ENCODE measurements at regions not wholly inside any gene's neighbourhood (a gene's known extent, or its start where the extent isn't known, plus 50 kb on each side); places are given as distances from the start of the nearest gene placed in this dataset.

DNA sequence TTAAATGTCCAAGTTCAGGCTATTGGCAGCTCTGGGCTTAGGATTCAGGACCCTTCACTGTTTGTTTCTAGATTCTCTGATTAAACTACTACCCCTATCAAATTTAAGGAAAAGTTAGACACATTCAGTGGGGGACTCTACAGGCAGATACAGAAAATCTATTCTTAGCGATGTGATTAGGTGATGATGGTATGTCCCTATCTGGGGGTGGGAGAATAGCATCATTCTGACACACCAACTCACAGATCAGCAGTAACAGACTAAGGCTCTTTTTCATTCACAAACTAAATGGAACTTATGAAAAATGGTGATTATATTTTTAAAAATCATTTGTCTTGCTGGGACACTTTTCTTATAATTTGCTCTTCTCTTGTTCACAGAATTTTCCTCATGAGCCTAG, 232.9 kb upstream of the CDH2 start:
- no peak for DNase-seq

DNA sequence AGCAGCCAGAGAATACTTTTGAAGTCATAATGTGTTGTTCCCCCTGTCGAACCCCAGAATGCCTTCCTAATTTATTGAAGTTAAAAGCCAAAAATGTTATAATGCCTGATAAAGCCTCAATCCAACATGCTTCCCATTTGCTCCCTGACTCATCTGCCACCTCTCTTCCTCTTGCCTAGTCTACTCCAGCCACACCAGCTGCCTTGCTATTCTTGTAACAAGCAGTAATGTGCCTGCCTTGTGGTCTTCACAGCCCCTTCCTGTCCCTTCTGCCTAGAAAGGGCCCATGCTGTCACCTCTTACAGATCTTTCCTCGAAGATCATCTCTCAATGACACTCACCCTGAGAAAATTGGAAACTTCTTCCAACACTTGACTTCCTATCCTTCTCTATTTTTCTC, 231.6 kb upstream of the CDH2 start:
- no peak for DNase-seq

DNA sequence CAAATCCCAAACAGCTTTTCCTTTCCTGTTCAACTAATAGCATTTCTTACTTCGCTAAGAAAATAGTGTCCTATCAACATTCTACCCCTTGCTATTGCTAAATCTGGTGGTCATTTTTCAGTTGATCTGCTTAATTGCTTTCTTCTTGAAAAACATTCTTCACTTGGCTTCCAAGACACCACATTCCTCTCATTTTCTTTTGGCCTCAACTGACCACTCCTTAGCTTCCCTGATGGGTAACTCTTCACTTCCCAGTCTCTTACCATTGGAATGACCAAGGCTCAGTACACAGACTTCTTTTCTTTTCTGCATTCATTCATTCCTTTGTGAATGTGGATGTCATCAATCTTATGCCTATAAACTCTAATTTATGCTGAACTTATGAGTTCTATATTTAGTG, 230.8 kb upstream of the CDH2 start:
- no peak for DNase-seq

DNA sequence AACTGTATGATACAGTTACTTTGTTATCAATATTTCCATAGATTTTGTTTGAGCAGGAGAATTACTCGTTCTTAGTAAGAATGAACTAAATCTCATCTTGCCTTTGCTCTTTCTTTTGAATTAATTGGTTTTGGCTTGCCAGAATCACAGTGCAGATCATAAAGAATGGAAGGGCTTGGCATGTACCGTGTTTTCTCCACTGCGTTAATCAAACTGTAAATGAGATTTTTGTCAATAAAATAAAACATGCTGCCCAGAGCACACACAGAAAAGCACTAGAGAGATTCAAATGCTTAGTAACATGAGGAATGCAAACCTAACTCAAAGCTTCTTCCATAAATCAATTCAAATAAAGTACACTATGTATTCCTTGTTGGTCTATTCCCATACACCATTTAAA, 229.6 kb upstream of the CDH2 start:
- no peak for DNase-seq

DNA sequence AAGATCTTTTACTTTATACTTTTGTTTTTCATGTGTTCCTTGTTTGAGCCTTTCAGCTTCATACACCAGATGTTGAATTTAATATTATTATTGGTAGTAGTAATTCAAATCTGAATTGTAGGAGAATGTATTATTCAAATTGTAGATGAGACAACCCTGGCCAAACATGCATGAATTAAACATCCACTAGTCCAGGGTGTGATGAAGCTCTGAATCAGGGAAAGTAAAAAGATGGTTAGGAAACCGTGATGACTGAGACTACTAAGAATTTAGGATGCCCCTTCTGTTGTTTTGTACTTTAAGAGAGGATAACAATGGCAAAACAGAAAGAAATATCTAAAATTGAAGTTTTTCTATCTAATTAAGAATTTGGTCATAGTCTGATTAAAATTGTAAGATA, 227.8 kb upstream of the CDH2 start:
- DNase-seq: no peak

DNA sequence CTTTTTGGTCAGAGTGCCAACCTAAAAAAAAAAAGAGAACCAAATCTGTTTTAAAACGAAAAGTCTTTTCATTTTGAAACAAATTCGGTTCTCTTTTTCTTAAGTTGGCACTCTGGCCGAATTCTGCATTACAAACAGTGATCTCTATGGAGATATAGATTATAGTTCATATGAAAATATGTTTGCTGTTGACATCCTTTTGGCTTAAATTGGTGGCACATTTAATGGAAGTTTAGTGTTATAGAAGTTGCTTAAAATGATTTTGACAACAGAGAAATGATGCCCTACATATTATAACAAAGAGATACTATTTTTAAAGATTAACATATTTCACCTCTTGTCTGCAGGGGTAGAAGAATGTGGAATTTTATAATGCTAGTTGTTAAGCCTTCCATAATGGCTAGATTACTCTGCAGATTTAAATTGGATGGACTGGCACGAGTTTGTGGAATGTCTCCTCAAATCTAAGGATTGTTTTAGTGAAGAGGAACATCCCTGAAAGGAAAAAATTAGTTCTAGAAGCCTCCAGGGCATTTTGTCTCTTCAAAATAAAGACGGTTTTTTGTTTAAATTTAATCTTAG, 222.9 kb upstream of the CDH2 start:
- DNase-seq: no peak

DNA sequence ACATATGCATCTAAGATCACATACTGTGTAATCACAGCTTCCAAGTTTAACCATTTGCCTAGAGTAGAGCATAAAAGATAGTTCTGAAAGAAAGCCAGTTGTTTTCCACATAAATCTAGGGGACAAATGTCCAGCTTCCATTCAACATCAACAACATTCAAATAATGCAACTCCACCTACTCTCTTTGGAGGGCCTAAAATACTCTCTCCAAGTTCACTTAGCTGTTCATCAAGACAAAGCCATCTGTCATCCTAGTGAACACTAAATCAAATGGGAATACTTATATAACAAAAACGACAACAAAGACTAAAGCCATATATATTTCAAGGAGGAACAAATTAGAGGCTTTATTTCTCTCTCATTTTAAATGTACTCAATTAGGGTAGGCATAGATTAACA, 221.5 kb upstream of the CDH2 start:
- DNase-seq: no peak

DNA sequence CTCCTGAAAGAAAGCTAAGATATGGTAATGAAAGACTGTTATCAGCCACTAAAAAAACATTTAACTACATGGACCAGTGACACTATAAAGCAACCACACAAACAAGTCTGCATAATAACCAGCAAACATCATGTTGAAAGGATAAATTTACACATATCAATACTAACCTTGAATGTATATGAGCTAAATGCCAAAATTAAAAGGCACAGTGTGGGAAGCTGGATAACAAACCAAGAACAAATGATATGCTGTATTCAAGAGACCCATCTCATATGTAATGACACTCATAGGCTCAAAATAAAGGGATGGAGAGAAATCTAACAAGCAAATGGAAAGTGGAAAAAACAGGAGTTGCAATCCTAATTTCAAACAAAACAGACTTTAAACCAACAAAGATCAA, 213.1 kb upstream of the CDH2 start:
- no peak for DNase-seq

DNA sequence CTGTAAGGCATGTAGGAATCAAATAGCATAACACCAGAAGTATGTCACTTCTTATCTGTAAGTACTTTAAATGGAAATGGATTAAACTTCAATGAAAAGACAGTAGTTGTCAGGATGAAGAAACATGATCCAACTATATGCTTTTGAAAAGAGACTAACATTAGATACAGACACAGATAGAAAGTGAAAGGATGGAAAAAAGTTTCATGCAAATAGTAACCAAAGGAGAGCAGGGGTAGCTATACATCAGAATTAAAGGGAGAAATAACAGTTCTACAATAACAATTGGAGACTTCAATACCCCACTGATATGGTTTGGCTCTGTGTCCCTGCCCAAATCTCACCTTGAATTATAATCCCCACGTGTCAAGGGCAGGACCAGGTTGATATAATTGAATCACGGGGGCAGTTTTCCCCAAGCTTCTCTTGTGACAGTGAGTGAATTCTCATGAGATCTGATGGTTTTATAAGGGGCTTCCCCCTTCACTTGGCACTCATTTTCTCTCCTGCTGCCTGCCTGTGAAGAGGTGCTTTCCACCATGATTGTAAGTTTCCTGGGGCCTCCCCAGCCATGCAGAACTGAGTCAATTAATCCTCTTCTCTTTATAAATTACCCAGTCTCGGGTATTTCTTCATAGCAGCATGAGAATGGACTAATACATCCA, 205.4 kb upstream of the CDH2 start:
- DNase-seq: no peak

DNA sequence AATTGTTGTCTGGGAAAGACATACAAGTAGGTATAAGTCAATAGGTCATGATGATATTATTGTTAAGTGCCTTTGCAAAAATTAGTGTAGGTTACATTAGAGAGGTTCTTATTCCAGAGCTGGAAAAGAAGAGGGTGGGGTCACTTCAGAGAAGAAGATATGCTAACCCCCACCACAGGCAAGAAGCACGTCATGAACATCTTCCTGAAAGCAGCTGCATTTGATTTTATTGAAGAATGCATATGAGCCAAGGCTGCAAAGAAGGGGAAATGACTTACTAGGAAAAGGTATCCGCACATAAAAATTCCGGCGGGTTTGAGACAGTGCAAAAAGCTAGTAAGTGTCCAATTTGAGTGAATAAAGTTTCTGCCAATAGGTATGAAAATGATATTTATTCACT, 195.3 kb upstream of the CDH2 start:
- no peak for DNase-seq

DNA sequence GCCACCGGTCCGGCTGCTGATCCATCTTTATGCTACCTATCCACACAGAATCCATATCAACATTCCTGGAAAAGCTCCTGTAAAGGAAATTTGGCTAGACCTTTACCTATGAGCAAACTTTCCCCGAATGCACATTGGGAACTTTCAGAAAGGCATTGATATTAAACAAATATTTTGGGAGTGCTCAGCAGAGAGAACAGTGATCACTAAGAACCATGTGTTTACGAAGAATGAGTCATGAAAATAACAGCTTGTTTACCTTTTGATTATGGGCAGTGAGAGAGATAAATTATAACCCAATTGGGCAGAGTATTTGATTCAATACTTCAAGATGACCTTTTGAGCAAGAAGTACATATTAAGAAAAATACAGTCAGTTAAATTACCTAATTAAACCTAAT, 189.7 kb upstream of the CDH2 start:
- no peak for DNase-seq

DNA sequence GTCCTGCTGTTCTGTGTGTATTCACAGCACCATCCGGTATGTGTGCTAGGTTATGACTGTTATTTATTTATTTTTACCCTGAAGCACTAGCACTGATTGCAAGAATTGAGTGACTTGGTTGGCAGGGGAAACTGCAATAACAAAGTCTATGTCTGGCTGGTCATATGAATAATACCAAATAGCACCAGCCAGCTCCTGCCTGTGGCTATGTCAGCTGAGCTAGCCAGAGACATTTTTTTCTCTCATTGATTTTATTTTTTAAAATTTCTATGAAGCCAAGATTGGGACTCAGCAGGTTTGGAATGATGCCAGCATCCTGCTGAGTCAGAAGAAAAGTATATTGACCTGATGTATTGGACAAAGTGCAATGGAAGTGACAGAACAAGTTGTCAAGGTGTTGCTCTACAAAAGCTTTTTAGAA, 188.5 kb upstream of the CDH2 start:
- DNase-seq: no peak

DNA sequence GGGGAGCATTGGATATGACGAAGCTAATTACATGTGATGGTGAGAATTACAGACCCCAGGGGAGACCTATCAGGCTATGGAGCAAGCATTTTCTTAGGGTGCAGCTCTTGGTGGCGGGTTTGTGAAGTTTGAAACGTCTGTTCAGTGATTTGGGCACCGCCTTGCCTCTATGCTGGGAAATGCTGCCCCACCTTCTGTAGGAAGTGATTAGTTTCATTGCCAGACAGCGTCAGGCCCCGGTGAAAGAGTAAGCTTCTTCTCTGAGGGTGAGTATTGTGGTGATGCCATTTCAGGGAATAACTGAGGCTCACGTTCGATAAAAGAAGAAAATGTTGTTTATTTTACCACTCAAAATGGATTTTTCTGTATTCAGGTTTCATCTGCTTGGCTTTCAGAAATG, 186.2 kb upstream of the CDH2 start:
- DNase-seq: no peak

DNA sequence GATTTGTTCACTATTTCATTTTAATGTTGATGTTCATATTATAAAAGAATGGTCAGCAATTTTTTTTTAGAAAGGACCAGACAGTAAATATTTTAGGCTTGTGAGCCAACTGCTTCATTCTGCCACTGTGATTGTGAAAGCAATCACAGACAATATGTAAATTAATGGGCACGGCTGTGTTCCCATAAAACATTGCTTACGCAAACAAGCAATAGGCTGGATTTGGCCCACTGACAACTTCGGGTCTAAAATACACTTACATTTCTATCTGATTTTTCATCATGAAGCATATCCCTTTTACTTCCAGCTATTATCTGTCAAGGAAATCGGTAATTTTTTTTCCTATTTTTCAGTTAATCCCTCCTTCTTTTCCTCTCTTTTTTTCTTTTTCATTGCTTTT, 182.2 kb upstream of the CDH2 start:
- DNase-seq: no peak

DNA sequence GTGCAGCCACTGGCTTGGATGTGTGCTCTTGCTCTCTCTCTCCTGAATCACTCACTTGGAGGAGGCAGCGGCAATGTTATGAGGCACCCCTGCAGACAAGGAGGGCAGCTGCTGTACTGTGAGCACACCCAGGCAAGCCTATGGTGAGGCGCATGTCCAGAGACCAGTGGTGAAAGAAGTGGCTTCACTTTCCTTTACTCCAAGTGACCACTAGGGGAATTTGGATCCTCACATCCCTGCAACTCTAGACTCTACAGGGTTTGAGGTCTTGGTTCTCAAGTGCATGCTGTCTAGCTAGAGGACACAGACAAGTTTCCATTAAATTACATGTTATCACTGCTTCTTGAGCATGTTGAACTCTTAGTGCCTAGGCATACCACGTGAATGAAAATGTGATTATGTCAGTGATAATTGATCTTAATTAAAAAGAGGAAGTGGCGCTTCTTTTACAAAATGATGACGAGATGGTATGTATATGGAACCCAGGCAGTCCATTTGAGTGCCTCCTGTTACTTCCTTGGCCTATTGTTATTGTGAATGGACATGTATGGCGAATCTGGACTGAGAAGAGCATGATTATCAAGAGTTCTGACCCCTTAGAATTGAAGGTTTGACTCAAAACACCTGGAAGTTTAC, 181.0 kb upstream of the CDH2 start:
- no peak for DNase-seq

DNA sequence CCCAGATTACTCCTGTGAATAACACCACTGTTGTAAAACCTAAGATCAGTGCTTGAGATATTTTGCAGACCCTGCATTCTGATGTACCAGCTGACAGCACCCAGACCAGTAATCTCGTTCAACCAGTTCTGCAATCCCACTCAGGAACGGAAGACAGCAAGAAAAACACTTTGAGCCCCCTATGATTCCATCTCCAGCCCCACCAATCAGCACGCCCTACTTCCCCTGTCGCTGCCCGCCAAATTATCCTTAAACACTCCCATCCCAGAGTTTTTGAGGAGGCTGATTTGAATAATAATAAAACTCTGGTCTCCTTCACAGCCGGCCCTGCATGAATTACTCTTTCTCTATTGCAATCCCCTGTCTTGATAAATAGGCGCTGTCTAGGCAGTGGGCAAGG, 173.9 kb upstream of the CDH2 start:
- DNase-seq: no peak

DNA sequence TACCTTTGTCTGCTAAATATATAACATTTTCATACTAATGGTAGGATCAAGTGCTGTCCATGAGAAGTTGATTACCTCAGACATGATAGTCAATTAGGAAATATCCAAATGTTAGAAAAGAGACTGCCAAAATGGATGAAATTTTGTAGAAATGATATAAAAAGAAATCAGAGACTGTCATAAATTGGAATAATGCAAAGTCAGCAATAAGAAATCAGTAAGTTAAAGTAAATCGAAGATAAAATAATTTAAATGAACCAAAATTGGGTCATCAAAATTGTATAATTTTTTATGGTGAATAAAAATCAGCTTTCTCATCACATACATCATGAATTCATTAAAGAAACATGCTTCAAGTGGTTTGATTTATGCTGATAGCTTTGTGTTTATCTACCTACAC, 165.3 kb upstream of the CDH2 start:
- no peak for DNase-seq

DNA sequence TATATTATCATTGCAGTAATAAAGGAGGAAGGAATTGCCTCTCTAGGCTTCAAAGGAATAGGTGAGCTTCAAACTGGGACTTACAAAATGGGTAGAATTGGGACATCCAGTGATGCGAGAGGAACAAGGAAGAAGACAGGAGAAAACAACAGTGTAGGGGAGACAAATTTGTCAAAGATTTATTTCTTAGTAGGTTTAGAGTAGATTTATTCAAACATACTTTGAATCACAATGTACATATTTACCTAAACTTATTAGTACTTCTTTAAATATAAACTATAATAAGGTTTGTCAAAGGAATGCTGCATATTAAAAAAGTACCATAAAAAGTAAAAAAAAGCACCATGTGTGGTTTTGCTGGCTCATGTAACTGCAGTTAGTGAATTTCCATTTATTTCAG, 161.4 kb upstream of the CDH2 start:
- DNase-seq: no peak

DNA sequence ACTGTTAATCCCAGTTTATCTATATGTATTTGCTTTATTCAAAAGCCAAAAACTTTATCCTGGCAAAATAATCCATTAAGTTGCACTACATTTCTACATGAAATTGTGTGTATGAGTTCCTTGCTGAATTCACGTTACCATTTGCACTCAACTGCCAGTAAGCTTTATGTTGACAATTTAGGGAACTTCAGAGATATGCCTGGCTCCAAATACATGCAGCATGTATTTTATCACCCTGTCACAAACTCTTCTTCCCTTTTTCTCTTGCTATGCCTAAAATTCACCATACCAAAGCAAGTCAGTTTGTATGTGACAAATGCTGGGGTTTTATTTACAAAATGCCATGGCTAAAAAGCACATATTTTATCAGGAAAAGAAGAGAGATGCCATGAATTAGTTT, 157.6 kb upstream of the CDH2 start:
- no peak for DNase-seq

DNA sequence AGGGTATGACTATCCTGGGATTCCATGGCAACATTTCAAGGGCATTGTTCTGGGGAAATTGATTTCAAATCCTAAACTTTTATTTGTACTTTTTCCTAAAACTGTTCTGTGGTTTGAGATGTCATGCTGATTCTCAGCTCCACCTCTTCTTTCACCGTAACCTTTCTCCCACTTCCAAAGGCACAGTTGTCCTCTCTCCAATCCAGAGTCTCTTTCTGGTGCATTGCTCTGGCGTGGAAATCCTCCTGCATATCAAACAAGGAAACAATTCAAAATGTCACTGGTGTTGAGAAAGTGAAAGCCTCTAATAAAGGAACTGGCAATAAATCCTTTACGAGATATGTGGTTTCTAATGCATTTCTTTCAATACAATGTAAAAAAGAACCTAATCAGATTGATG, 155.1 kb upstream of the CDH2 start:
- DNase-seq: no peak

DNA sequence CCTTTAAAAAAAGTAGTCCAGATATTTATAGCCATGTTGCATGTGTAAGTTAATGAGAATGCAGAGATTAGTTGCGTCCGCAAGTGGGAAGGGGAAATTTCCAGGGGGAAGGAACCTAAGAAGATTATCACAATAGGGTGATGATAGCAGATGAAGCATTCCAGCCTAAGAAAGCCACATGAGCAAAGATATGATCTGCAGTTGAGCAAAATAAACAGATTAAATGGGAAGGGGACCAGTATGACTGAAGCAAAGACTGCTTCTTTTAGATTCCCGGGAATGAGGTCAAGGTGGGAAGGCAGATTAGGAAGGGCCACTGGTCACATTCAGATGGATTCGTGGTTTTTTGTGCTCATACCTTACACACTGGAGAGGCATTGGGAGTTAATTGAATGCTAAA, 154.6 kb upstream of the CDH2 start:
- no peak for DNase-seq

DNA sequence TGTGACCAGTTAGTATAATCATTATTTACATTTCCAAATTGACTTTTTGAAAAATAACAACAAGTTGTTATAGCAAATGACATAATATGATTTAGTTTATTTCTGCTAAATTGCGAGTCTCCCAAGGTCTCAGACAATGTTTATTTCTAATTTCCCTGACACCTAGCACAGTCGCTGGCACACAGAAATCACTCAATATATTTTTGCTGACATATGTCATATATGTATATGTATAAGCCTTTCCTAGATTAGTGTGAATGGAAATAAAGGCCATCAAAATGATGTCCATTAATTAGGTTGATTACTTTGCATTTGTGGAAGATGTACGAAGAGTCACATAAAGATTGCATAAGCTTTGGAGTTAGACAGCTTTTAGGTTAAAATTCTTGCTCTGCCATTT, 136.7 kb upstream of the CDH2 start:
- no peak for DNase-seq

DNA sequence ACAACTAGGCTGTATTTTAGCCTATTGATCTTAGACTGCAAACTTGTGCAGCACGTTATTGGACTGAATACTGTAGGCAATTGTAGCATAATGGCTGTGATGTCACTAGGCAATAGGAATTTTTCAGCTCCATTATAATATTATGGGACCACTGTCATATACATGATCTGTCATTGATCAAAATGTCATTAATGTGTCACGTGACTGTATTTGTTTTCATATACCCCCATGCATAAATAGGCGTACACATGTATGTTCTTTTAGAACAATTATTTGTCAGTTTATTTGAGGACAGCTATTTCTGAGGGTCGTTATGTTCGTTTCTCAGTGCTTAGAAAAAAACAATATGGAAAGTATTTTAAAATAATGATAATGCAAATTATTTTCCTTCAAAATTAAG, 111.9 kb upstream of the CDH2 start:
- DNase-seq: no peak

DNA sequence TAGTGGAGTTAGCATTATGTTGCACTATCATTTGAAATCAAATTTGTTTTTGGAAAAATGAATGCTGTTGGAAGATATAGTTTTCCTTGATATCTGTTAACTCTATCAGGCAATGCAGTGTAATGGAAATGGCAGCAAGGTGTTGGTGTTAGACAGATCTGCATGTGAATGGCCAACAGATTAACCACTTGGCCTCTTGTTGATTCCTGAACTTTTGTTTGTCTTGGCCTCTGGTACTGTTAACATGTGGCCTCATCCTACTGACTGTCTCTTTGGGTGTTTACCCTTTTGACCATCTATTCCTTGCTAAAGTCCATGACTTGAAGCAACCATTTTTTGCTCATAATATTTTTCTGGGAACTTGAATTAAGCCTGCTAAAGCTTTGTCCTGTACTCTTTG, 110.2 kb upstream of the CDH2 start:
- no peak for DNase-seq

DNA sequence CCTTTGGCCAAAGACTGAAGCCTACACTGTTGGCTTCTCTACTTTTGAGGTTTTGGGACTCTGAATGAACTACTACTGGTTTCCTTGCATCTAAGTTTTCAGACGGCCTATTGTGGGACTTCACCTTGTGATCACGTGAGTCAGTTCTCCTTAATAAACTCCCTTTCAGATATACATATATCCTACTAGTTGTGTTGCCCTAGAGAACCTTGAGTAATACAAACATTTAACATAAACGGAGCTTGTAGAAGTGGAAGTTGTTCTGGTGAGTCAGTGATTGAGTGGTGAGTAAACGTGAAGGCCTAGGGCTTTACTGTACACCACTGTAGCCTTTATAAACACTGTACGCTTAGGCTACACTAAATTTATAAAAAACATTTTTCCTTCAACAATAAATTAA, 107.2 kb upstream of the CDH2 start:
- no peak for DNase-seq

Data from NCI-H2107 (cell line).